H1 (cell line): ENCODE measurements at regions not wholly inside any gene's neighbourhood (a gene's known extent, or its start where the extent isn't known, plus 50 kb on each side); places are given as distances from the start of the nearest gene placed in this dataset.

ENCODE experiments used
- CHD7 ChIP-seq: fragments of 300-600 bp; sonication (generic); IDR thresholded peaks from 2 replicates; pipeline ENCODE4 v1.7.1; 2012; ENCODE audit warnings: low read length, moderate library complexity, mild to moderate bottlenecking, inconsistent platforms; ENCODE audit not compliant: insufficient replicate concordance
- SIX5 ChIP-seq: IDR thresholded peaks from 2 replicates; pipeline ENCODE4 v1.6.1; 2011; ENCODE audit warnings: mild to moderate bottlenecking, low read depth, low read length
- TAF7 ChIP-seq: optimal IDR thresholded peaks from 2 replicates; pipeline ENCODE3; 2011; ENCODE audit warnings: low read depth, mild to moderate bottlenecking, inconsistent platforms, low read length, moderate library complexity, borderline replicate concordance
- TEAD4 ChIP-seq: IDR thresholded peaks from 2 replicates; pipeline ENCODE4 v1.6.1; 2012; ENCODE audit warnings: low read depth, low read length, inconsistent platforms, mixed read lengths
- YY1 ChIP-seq: IDR thresholded peaks from 2 replicates; pipeline ENCODE4 v1.6.1; 2011; ENCODE audit warnings: low read depth, mild to moderate bottlenecking, low read length

GRCh38 chr16:35182943-35183550, 1723.6 kb downstream of the TP53TG3F start (continued):
- no peak for TF ChIP-seq CHD7
- no peak for TF ChIP-seq SIX5
- no peak for TF ChIP-seq TAF7
- TF ChIP-seq YY1, result no peak
- TF ChIP-seq TEAD4, result no peak
